B cell (primary cell): ENCODE measurements at regions not wholly inside any gene's neighbourhood (a gene's known extent, or its start where the extent isn't known, plus 50 kb on each side); places are given as distances from the start of the nearest gene placed in this dataset.

ENCODE experiments used
- CTCF ChIP-seq: fragments of 200-600 bp; IDR thresholded peaks from one replicate; pipeline ENCODE4 v1.8.0; 2022; ENCODE audit warnings: antibody characterized with exemption, mild to moderate bottlenecking
- EZH2 ChIP-seq: IDR thresholded peaks from 2 replicates; pipeline ENCODE4 v1.6.1; 2012; ENCODE audit warnings: borderline replicate concordance, low read depth, mild to moderate bottlenecking, moderate library complexity, low read length; ENCODE audit not compliant: insufficient read depth, poor library complexity, severe bottlenecking

GRCh38 chr1:29868944-29869343 is 632.6 kb downstream of the PTPRU start:
- TF ChIP-seq CTCF, result no peak
- no peak for TF ChIP-seq EZH2
